Activated T-cell treated with anti-CD3 and anti-CD28 coated beads for 48 hours (primary cell): ENCODE measurements at regions not wholly inside any gene's neighbourhood (a gene's known extent, or its start where the extent isn't known, plus 50 kb on each side); places are given as distances from the start of the nearest gene placed in this dataset.
"Not testable (repeated sequence)": the region's sequence is repeated elsewhere in the genome, so short reads cannot be mapped to it uniquely, and the experiment has no call there.

Source experiments
- DNase-seq: peaks from one replicate; pipeline ENCODE4 v3.0.0-alpha.2; 2020; ENCODE audit warnings: low read depth

GRCh38 chr5:164300295-164300694, 794.9 kb downstream of the MAT2B start:
- no peak for DNase-seq

- DNase-seq = no peak
Observed at GRCh38 chr5:164301136-164301535, 795.7 kb downstream of the MAT2B start.

- no peak for DNase-seq
Observed at GRCh38 chr5:164301708-164302107, 796.3 kb downstream of the MAT2B start.

GRCh38 chr5:164302533-164303235, 797.3 kb downstream of the MAT2B start:
- DNase-seq = no peak

- DNase-seq = no peak
Observed at GRCh38 chr5:164303646-164304215, 798.3 kb downstream of the MAT2B start.

GRCh38 chr5:164306662-164307061, 801.2 kb downstream of the MAT2B start:
- no peak for DNase-seq

GRCh38 chr5:164312801-164313200, 807.4 kb downstream of the MAT2B start:
- DNase-seq = no peak

GRCh38 chr5:164317676-164318075, 812.3 kb downstream of the MAT2B start:
- no peak for DNase-seq

- no peak for DNase-seq
Observed at GRCh38 chr5:164319161-164319560, 813.7 kb downstream of the MAT2B start.

GRCh38 chr5:164324239-164324638, 818.8 kb downstream of the MAT2B start:
- no peak for DNase-seq

- no peak for DNase-seq
Observed at GRCh38 chr5:164326219-164326618, 820.8 kb downstream of the MAT2B start.

- not testable (repeated sequence) for DNase-seq
Observed at GRCh38 chr5:164327166-164327565, 821.7 kb downstream of the MAT2B start.

GRCh38 chr5:164332349-164333196, 827.2 kb downstream of the MAT2B start:
- no peak for DNase-seq

GRCh38 chr5:164335837-164336236, 830.4 kb downstream of the MAT2B start:
- DNase-seq = no peak

GRCh38 chr5:164336276-164336675, 830.9 kb downstream of the MAT2B start:
- DNase-seq = no peak

- DNase-seq = no peak
Observed at GRCh38 chr5:164336906-164337305, 831.5 kb downstream of the MAT2B start.

GRCh38 chr5:164341056-164341619, 835.7 kb downstream of the MAT2B start:
- DNase-seq = no peak

GRCh38 chr5:164345173-164345849, 839.9 kb downstream of the MAT2B start:
- no peak for DNase-seq

- no peak for DNase-seq
Observed at GRCh38 chr5:164345853-164346252, 840.4 kb downstream of the MAT2B start.

- no peak for DNase-seq
Observed at GRCh38 chr5:164346785-164347630, 841.6 kb downstream of the MAT2B start.

- no peak for DNase-seq
Observed at GRCh38 chr5:164350236-164350635, 844.8 kb downstream of the MAT2B start.
